Activated CD4-positive, alpha-beta T cell treated with anti-CD3 and anti-CD28 coated beads, Interleukin-2, amount 10 ng/mL, durations not matched to agents 24 days and 14 days (primary cell): ENCODE measurements at regions not wholly inside any gene's neighbourhood (a gene's known extent, or its start where the extent isn't known, plus 50 kb on each side); places are given as distances from the start of the nearest gene placed in this dataset.

Experiments used
- DNase-seq: peaks from one replicate; pipeline ENCODE4 v3.0.0; 2022
- H3K27ac Mint-ChIP-seq: one replicate; pipeline ENCODE4 v1.8.0; 2022; ENCODE audit warnings: mild to moderate bottlenecking, mixed read lengths
- H3K27me3 Mint-ChIP-seq: one replicate; pipeline ENCODE4 v1.8.0; 2022; ENCODE audit warnings: mixed read lengths
- H3K36me3 Mint-ChIP-seq: one replicate; pipeline ENCODE4 v1.8.0; 2022; ENCODE audit warnings: low read depth, mild to moderate bottlenecking, mixed read lengths
- H3K4me1 Mint-ChIP-seq: one replicate; pipeline ENCODE4 v1.8.0; 2021; ENCODE audit warnings: mixed read lengths
- H3K4me3 Mint-ChIP-seq: one replicate; pipeline ENCODE4 v1.8.0; 2022; ENCODE audit warnings: mild to moderate bottlenecking, moderate library complexity, mixed read lengths
- H3K9me3 Mint-ChIP-seq: one replicate; pipeline ENCODE4 v1.8.0; 2021; ENCODE audit warnings: mixed read lengths
- intact Hi-C: fragments of 100-400 bp; cut with micrococcal nuclease; formaldehyde crosslinking; loops from one replicate; pipeline ENCODE4 v1.15.1; 2023

DNA sequence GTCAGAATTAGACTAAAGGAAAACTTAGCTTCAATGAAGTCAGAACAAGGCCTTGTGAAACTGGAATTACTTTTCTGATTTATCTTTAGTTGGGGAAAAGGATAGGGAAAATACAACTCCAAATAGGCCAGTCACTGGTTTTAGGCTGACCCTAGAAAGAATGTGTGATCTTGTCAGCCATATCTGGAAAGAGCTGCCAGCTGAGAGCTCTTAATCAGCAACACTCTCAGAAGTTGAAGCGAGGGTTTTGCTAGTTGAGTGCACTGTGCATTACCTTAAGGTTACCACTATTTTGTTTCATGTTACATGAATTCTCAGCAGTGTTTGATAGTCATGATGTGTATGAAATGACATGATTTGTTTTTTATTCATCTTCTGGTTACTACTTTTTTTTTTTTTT is 905.3 kb upstream of the ALCAM start:
- no peaks in the 10 kb centered on the region for H3K9me3 Mint-ChIP-seq
- no peak overlapping the region for H3K27ac Mint-ChIP-seq
- H3K4me1 Mint-ChIP-seq: no peaks in the 10 kb centered on the region
- intact Hi-C loops: no loop called here
- H3K36me3 Mint-ChIP-seq: no peaks in the 10 kb centered on the region
- no peak for DNase-seq
- H3K4me3 Mint-ChIP-seq: no peak overlapping the region
- H3K27me3 Mint-ChIP-seq: no peaks in the 10 kb centered on the region

- intact Hi-C loops: no loop called here
- H3K4me3 Mint-ChIP-seq: no peak overlapping the region
- H3K27me3 Mint-ChIP-seq: no peaks in the 10 kb centered on the region
- H3K9me3 Mint-ChIP-seq: peaks cover 4% of the 10 kb centered on the region
- DNase-seq: no peak
- H3K27ac Mint-ChIP-seq: no peak overlapping the region
- no peaks in the 10 kb centered on the region for H3K4me1 Mint-ChIP-seq
- H3K36me3 Mint-ChIP-seq: no peaks in the 10 kb centered on the region
Observed at GRCh38 chr3:104472221-104472620, 894.5 kb upstream of the ALCAM start.

DNA sequence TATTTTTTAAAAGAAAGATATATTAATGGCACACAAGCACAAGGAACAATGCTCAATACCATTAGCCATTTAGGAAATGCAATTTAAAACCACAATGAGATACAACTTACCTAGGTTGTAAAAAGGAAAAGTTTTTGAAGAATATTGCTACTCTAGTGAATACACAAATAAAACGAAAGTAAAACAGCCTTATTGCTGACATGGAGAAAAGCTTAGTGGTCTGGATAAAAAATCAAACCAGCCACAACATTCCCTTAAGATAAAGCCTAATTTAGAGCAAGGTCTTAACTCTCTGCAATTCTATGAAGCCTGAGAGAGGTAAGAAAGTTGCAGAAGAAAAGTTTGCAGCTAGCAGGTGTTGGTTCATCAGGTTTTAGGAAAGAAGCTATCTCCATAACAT is 892.7 kb upstream of the ALCAM start:
- H3K4me3 Mint-ChIP-seq: no peak overlapping the region
- no peaks in the 10 kb centered on the region for H3K27me3 Mint-ChIP-seq
- DNase-seq: no peak
- H3K9me3 Mint-ChIP-seq: no peaks in the 10 kb centered on the region
- intact Hi-C loops: no loop called here
- H3K36me3 Mint-ChIP-seq: no peaks in the 10 kb centered on the region
- no peak overlapping the region for H3K27ac Mint-ChIP-seq
- no peaks in the 10 kb centered on the region for H3K4me1 Mint-ChIP-seq

DNA sequence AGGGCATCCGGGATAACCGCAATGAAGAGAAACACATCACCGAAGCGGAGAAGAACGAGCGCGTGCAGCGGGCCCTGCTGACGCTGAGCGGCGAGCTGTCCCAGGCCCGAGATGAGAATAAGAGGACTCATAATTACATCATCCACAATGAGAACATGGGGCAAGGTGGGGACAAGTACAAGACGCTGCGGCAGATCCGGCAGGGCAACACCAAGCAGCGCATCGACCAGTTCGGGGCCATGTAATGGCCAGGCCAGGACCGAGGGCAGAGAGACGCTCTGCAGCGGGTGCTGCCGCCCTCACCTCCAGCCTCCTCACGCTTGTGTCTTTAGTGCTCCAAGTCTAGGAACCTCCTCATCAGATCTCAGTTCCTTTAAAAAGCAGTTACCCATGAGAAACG is 863.7 kb upstream of the ALCAM start:
- Mint-ChIP-seq H3K4me3 (no peak overlapping the region), H3K36me3 (no peaks in the 10 kb centered on the region), H3K27me3 (no peaks in the 10 kb centered on the region), H3K4me1 (no peaks in the 10 kb centered on the region), H3K27ac (no peak overlapping the region), H3K9me3 (no peaks in the 10 kb centered on the region)
- DNase-seq: no peak
- intact Hi-C loops: no loop called here

DNA sequence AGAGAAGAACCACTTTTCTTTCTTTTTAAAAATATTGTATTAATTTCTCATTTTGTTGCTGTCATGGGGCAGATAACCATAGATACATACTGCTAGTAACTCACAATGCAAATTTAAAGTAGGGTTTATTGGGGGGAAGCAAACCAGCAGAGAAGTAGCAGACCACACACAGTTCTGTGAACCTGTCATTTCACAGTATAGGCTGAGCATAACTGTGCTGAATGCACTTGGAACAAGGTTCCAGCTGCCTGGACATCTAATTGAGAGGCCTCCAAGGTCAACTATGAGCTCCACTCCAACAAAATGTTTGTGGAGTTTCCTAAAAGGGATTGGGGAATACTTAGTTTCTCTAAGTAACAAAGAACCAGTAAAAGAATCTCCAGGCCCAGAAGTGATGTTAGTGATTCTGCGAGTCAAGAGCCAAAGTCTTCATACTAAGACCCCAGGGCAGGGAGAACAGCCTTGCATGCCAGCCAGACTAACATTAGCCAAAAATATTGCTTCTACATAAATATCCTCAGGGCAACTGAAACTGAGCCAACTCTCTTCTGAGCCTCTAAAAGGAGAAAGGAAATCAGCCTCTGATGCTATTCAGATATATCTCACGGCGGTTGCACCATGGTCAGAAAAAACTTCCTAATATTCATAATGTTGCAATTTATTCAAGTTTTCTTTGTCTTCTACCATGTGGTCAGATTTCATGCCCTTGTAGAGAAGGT is 856.4 kb upstream of the ALCAM start:
- no peak for DNase-seq
- no peaks in the 10 kb centered on the region for H3K27me3 Mint-ChIP-seq
- H3K36me3 Mint-ChIP-seq: no peaks in the 10 kb centered on the region
- H3K4me1 Mint-ChIP-seq: no peaks in the 10 kb centered on the region
- H3K4me3 Mint-ChIP-seq: no peak overlapping the region
- intact Hi-C loops: no loop called here
- H3K27ac Mint-ChIP-seq: no peak overlapping the region
- no peaks in the 10 kb centered on the region for H3K9me3 Mint-ChIP-seq

DNA sequence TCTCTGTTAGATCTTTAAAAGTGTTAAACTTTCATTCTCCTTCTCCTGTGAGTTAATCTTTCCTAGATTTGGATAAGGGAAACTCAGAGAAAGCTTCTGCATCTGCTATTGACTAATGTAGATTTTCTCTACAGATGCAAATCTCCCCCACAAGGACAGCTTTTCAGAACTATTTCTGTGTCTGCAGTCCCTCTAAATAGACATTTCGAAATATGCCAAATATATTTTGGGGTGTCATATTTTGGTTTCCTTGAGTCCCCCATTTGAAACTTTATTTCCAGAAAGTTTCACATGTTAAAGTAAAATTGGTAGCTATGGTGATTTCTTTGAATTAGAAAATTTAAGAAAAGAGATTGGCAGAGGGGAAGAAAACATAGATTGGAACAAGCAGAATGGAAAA is 852.3 kb upstream of the ALCAM start:
- H3K4me3 Mint-ChIP-seq: no peak overlapping the region
- H3K9me3 Mint-ChIP-seq: no peaks in the 10 kb centered on the region
- no peaks in the 10 kb centered on the region for H3K36me3 Mint-ChIP-seq
- no peaks in the 10 kb centered on the region for H3K27me3 Mint-ChIP-seq
- intact Hi-C loops: no loop called here
- no peaks in the 10 kb centered on the region for H3K4me1 Mint-ChIP-seq
- H3K27ac Mint-ChIP-seq: no peak overlapping the region
- no peak for DNase-seq

DNA sequence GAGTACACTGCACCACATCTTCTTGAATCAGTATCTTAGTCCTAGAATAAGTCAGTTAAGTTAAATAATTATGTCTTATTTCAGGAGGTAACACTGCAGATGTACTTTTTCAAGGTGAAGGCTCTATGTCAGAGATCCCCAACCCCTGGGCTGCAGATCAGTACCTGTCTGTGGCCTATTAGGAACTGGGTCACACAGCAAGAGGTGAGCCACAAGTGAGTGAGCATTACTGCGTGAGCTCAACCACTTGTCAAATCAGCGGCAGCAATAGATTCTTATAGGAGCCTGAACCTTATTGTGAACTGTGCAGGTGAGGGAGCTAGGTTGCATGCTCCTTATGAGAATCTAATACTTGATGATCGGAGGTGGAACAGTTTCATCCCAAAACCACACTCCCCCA is 851.9 kb upstream of the ALCAM start:
- no peak for DNase-seq
- Mint-ChIP-seq H3K9me3 (no peaks in the 10 kb centered on the region), H3K27me3 (no peaks in the 10 kb centered on the region), H3K4me1 (no peaks in the 10 kb centered on the region), H3K4me3 (no peak overlapping the region), H3K27ac (no peak overlapping the region), H3K36me3 (no peaks in the 10 kb centered on the region)
- intact Hi-C loops: no loop called here

GRCh38 chr3:104519068-104519467 is 847.6 kb upstream of the ALCAM start:
- Mint-ChIP-seq H3K9me3 (peaks cover 4% of the 10 kb centered on the region), H3K4me1 (no peaks in the 10 kb centered on the region), H3K27ac (no peak overlapping the region), H3K4me3 (no peak overlapping the region), H3K36me3 (no peaks in the 10 kb centered on the region), H3K27me3 (no peaks in the 10 kb centered on the region)
- intact Hi-C loops: no loop called here
- no peak for DNase-seq

GRCh38 chr3:104519468-104520227 is 847.1 kb upstream of the ALCAM start:
- H3K36me3 Mint-ChIP-seq: no peaks in the 10 kb centered on the region
- H3K4me3 Mint-ChIP-seq: no peak overlapping the region
- H3K4me1 Mint-ChIP-seq: no peaks in the 10 kb centered on the region
- intact Hi-C loops: no loop called here
- H3K27me3 Mint-ChIP-seq: no peaks in the 10 kb centered on the region
- peaks cover 4% of the 10 kb centered on the region for H3K9me3 Mint-ChIP-seq
- DNase-seq: no peak
- no peak overlapping the region for H3K27ac Mint-ChIP-seq

- Mint-ChIP-seq H3K27me3 (no peaks in the 10 kb centered on the region), H3K4me3 (no peak overlapping the region), H3K9me3 (peaks cover 4% of the 10 kb centered on the region), H3K36me3 (no peaks in the 10 kb centered on the region), H3K4me1 (no peaks in the 10 kb centered on the region), H3K27ac (no peak overlapping the region)
- intact Hi-C loops: no loop called here
- no peak for DNase-seq
Observed at GRCh38 chr3:104520228-104520655, 846.5 kb upstream of the ALCAM start.

- Mint-ChIP-seq H3K27me3 (no peaks in the 10 kb centered on the region), H3K4me3 (no peak overlapping the region), H3K4me1 (no peaks in the 10 kb centered on the region), H3K36me3 (no peaks in the 10 kb centered on the region), H3K9me3 (peaks cover 4% of the 10 kb centered on the region), H3K27ac (no peak overlapping the region)
- intact Hi-C loops: no loop called here
- no peak for DNase-seq
Observed at GRCh38 chr3:104521606-104522336, 844.9 kb upstream of the ALCAM start.

- H3K36me3 Mint-ChIP-seq: no peaks in the 10 kb centered on the region
- DNase-seq: no peak
- H3K9me3 Mint-ChIP-seq: peaks cover 4% of the 10 kb centered on the region
- H3K27me3 Mint-ChIP-seq: no peaks in the 10 kb centered on the region
- no peaks in the 10 kb centered on the region for H3K4me1 Mint-ChIP-seq
- H3K27ac Mint-ChIP-seq: no peak overlapping the region
- H3K4me3 Mint-ChIP-seq: no peak overlapping the region
- intact Hi-C loops: no loop called here
Observed at GRCh38 chr3:104523136-104523535, 843.6 kb upstream of the ALCAM start.

DNA sequence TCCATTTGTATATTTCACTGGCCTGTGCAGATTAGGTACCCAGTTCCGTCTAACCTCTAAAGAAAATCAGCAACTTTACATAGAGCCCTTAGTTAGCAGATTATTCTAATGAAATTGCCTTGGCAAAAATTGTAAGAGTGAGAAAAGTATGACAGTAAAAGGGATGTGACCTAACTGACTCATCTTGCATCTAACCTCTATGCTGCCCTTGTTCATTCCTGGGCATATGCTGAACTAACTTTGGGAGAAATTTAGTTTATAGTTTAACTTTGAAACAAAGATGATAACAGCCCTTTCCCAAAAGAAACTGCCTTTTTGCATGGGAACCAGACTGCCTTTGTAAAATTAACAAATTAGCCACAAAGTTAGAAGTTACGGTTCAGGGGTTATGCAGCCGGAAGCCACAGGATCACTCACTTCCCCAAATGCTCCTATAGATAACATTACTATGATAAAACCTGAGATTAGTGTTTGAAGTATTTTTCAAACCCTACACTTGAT is 839.8 kb upstream of the ALCAM start:
- intact Hi-C loops: no loop called here
- no peaks in the 10 kb centered on the region for H3K4me1 Mint-ChIP-seq
- no peaks in the 10 kb centered on the region for H3K36me3 Mint-ChIP-seq
- H3K9me3 Mint-ChIP-seq: no peaks in the 10 kb centered on the region
- H3K4me3 Mint-ChIP-seq: no peak overlapping the region
- no peak for DNase-seq
- H3K27ac Mint-ChIP-seq: no peak overlapping the region
- H3K27me3 Mint-ChIP-seq: no peaks in the 10 kb centered on the region

DNA sequence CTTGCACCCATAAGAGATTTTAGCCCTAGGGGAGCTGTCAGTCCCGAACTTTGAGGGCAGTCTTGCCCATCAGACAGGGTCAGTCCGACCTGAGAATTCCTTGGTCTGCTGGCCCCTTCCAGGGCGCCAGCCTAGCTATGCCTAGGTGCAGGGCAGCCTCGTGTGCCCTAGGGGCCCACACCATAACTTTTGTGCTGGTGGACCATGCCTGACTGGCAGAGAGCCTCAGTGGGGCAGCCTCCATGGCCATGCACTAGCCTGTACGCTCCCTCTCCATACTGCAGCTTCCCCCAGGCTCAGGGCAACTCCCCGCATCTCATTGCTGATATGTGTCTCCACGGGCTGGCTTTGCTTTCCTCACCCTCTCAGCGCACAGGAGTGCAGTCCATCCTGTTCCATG is 835.8 kb upstream of the ALCAM start:
- H3K27ac Mint-ChIP-seq: no peak overlapping the region
- no peaks in the 10 kb centered on the region for H3K27me3 Mint-ChIP-seq
- no peaks in the 10 kb centered on the region for H3K4me1 Mint-ChIP-seq
- no peaks in the 10 kb centered on the region for H3K36me3 Mint-ChIP-seq
- no peaks in the 10 kb centered on the region for H3K9me3 Mint-ChIP-seq
- H3K4me3 Mint-ChIP-seq: no peak overlapping the region
- DNase-seq: no peak
- intact Hi-C loops: no loop called here
